Lower leg skin (tissue), 4 donors: ENCODE measurements at regions not wholly inside any gene's neighbourhood (a gene's known extent, or its start where the extent isn't known, plus 50 kb on each side); places are given as distances from the start of the nearest gene placed in this dataset.

Source experiments
- DNase-seq, 2 donors: peaks; one replicate each; pipeline ENCODE4 v3.0.0-alpha.2; 2019; ENCODE audit warnings: low spot score in 2 of 2
- H3K4me3 ChIP-seq: fragments of 200-600 bp; sonication (generic); 2 replicates; pipeline ENCODE4 v1.5.1; 2017; ENCODE audit warnings: mild to moderate bottlenecking, low read depth; ENCODE audit not compliant: poor library complexity, severe bottlenecking
- CTCF ChIP-seq, 3 donors: fragments of 450-650 bp; IDR thresholded peaks; one replicate each; pipeline ENCODE4 v1.5.1; 2016; ENCODE audit warnings: antibody characterized with exemption in 3 of 3, mild to moderate bottlenecking in 3 of 3, moderate library complexity in 2 of 3
- POLR2A ChIP-seq, 2 donors: fragments of 450-650 bp; IDR thresholded peaks; one replicate each; pipeline ENCODE4 v1.6.1; 2016 to 2017; ENCODE audit warnings: antibody characterized with exemption in 2 of 2, mild to moderate bottlenecking in 1 of 2, moderate library complexity in 1 of 2
- WGBS, 2 donors: methylation state at CpG; one replicate each; pipeline ENCODE4 v1.1.5; 2018; 5-methylcytosine and 5-hydroxymethylcytosine counted together
- intact Hi-C: fragments of 100-400 bp; cut with DNase I; formaldehyde crosslinking; loops from one replicate; pipeline ENCODE4 v1.15.0; 2023; ENCODE audit warnings: low total_unique reads

DNA sequence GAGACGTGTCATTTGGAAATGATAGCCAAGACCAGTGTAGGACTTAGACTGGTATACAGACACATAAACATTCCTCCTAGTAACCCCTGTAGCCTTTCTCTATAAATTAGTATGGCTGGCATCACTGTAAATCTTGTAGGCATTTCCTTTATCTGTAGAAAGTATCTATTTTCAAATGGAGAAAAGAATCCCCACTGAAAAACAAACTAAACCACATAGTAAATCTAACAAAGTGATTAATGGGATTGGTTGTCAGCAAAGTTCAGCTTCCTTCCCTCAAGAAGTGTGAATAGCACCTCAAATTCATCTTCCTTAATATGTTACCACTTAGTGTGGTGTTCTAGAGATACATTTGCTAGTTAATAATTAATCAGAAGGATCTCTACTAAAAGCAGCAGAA lies 119.4 kb upstream of the NBEA start:
- WGBS, 2 donors = 61 to 67% methylated on average over 1 of the region's 1 CpG
- no peak overlapping the region for H3K4me3 ChIP-seq
- no peak for DNase-seq
- intact Hi-C loops = no loop called here
- no peak for TF ChIP-seq POLR2A (IDR thresholded peaks at IDR 0.05)
- TF ChIP-seq CTCF (IDR thresholded peaks at IDR 0.05) = no peak

GRCh38 chr13:34826432-34826831 lies 115.6 kb upstream of the NBEA start:
- intact Hi-C loops = no loop called here
- WGBS, 2 donors = 50 to 54% methylated on average over 2 of the region's 2 CpGs
- no peak overlapping the region for H3K4me3 ChIP-seq
- DNase-seq = no peak
- TF ChIP-seq CTCF (IDR thresholded peaks at IDR 0.05) = no peak
- no peak for TF ChIP-seq POLR2A (IDR thresholded peaks at IDR 0.05)

DNA sequence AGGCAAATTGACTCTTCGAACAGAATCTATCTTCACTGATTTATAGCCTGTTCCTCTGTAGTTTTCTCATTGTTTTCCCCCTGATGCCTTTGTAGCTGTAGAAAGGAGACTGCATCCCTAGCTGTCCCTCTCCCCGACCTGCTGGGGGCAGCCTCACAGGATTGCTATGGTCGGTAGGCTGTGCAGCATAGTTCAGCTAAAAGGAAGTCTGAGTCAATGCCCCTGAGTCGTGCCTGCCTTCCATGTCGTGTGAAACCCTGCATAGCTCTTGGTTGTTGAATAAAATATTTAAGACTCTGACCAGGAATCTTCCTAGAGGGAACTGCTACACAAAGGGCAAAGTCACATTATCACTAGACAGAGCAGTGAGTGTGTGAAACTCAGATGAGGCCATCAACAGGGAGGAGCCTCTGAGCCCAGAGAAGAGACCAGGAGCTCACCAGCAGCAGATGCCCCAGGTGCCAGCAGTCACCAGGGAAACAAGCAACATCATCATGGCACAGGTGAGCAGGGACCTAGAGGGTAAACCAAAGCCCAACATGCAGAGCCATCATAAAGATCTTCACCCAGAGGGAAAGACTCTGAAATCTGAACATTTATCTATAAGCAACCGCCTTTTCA lies 108.4 kb upstream of the NBEA start:
- no peak for TF ChIP-seq POLR2A (IDR thresholded peaks at IDR 0.05)
- intact Hi-C loops = no loop called here
- H3K4me3 ChIP-seq = no peak overlapping the region
- no peak for DNase-seq
- WGBS, 2 donors = 43 to 45% methylated on average over 6 of the region's 6 CpGs

GRCh38 chr13:34842466-34842865 lies 99.6 kb upstream of the NBEA start:
- H3K4me3 ChIP-seq = no peak overlapping the region
- 87 to 88% methylated on average over 3 of the region's 3 CpGs for WGBS, 2 donors
- no peak for DNase-seq
- intact Hi-C loops = no loop called here
- TF ChIP-seq CTCF (IDR thresholded peaks at IDR 0.05) (no peak), POLR2A (IDR thresholded peaks at IDR 0.05) (no peak)

GRCh38 chr13:34847766-34848165 lies 94.3 kb upstream of the NBEA start:
- DNase-seq = no peak
- 67 to 69% methylated on average over 3 of the region's 3 CpGs for WGBS, 2 donors

GRCh38 chr13:34849406-34849805 lies 92.7 kb upstream of the NBEA start:
- intact Hi-C loops = no loop called here
- no peak for TF ChIP-seq CTCF (IDR thresholded peaks at IDR 0.05)
- TF ChIP-seq POLR2A (IDR thresholded peaks at IDR 0.05) = no peak
- H3K4me3 ChIP-seq = no peak overlapping the region
- no peak for DNase-seq

More at GRCh38 chr13:34847766-34848165, 94.3 kb upstream of the NBEA start:
- no peak overlapping the region for H3K4me3 ChIP-seq
- intact Hi-C loops = no loop called here
- no peak for TF ChIP-seq CTCF (IDR thresholded peaks at IDR 0.05)
- no peak for TF ChIP-seq POLR2A (IDR thresholded peaks at IDR 0.05)
